Ovary (tissue), 3 donors: ENCODE measurements at regions not wholly inside any gene's neighbourhood (a gene's known extent, or its start where the extent isn't known, plus 50 kb on each side); places are given as distances from the start of the nearest gene placed in this dataset.

Experiments
- CTCF ChIP-seq, 3 donors: fragments of 450-650 bp in 2 of 3; fragments of 200-600 bp in 1 of 3; IDR thresholded peaks; one replicate each; pipeline versions ENCODE4 v1.5.1 to v1.8.0; 2016 to 2022; ENCODE audit warnings: antibody characterized with exemption in 3 of 3, mild to moderate bottlenecking in 1 of 3
- POLR2A ChIP-seq: fragments of 450-650 bp; IDR thresholded peaks from one replicate; pipeline ENCODE4 v1.6.1; 2017; ENCODE audit warnings: antibody characterized with exemption, mild to moderate bottlenecking, moderate library complexity
- donor health status: DM: no; HTN: no; CAD: no.

- TF ChIP-seq CTCF (IDR thresholded peaks at IDR 0.05), result no peak
- TF ChIP-seq POLR2A, result no peak
These were observed 282.7 kb downstream of the SHQ1 start for GRCh38 chr3:72565593-72565992.
